ENCODE measurements at regions not wholly inside any gene's neighbourhood (a gene's known extent, or its start where the extent isn't known, plus 50 kb on each side); places are given as distances from the start of the nearest gene placed in this dataset.

DNA sequence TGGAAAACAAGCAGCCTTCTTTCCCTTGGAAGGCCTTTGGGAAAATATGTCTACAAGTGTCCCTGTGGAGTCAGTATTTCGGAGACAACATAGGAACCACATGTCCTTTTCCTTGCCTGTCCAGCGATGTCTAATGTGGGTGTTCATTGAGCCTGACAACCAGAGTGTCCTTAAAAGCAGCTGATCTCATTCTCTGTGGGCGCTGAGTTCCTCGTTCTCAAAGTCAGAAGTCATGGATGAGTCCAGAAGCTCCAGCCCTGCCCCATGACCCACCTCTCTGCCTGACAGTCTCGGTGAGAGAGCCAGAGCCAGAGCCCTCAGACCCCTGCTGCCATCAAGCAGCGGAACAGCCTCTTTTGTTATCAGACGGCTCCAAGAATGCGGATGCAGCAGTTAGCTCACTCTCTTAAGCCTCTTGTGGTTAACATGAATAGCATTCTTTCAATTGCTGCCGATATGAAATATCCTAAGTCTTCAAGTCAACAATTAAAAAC, 329.2 kb downstream of the TGFB2 start:
- Mint-ChIP-seq H3K27ac (no peak overlapping the region), H3K4me3 (no peak overlapping the region), H3K4me1 (peaks cover 27% of the 10 kb centered on the region), H3K27me3 (ENCODE audit: low read depth, poor library complexity) (no peaks in the 10 kb centered on the region), H3K36me3 (ENCODE audit: low read depth) (peaks cover 16% of the 10 kb centered on the region), H3K9me3 (peaks cover 21% of the 10 kb centered on the region)
- TF ChIP-seq, protein P1, sequence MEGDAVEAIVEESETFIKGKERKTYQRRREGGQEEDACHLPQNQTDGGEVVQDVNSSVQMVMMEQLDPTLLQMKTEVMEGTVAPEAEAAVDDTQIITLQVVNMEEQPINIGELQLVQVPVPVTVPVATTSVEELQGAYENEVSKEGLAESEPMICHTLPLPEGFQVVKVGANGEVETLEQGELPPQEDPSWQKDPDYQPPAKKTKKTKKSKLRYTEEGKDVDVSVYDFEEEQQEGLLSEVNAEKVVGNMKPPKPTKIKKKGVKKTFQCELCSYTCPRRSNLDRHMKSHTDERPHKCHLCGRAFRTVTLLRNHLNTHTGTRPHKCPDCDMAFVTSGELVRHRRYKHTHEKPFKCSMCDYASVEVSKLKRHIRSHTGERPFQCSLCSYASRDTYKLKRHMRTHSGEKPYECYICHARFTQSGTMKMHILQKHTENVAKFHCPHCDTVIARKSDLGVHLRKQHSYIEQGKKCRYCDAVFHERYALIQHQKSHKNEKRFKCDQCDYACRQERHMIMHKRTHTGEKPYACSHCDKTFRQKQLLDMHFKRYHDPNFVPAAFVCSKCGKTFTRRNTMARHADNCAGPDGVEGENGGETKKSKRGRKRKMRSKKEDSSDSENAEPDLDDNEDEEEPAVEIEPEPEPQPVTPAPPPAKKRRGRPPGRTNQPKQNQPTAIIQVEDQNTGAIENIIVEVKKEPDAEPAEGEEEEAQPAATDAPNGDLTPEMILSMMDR (IDR thresholded peaks at IDR 0.05), result no peak
- peak; percentile 15 for DNase-seq

DNA sequence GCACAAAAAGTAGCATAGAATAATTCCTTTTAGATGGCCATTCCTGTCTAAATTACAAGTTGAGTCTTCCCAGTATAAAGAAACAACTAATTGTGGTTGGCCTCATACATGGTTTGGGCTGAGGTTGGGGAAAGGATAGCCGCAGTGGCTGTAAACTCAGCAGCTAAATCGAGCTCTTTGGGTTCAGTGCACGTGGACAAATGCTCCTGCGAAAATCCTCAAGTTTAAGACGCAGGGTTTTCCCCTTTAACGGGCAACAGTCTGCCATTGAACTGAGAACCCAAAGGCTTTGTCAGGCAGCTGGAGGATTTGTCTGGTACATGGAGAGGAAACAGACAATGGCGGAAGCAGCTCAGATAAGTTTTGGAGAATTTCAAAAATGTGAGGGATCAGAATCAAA, 331.9 kb downstream of the TGFB2 start:
- Mint-ChIP-seq H3K27ac (no peak overlapping the region), H3K27me3 (ENCODE audit: low read depth, poor library complexity) (no peaks in the 10 kb centered on the region), H3K36me3 (ENCODE audit: low read depth) (no peaks in the 10 kb centered on the region), H3K9me3 (no peaks in the 10 kb centered on the region), H3K4me1 (peaks cover 17% of the 10 kb centered on the region), H3K4me3 (no peak overlapping the region)
- no peak for DNase-seq
- TF ChIP-seq, protein P1 (IDR thresholded peaks at IDR 0.05), result no peak

DNA sequence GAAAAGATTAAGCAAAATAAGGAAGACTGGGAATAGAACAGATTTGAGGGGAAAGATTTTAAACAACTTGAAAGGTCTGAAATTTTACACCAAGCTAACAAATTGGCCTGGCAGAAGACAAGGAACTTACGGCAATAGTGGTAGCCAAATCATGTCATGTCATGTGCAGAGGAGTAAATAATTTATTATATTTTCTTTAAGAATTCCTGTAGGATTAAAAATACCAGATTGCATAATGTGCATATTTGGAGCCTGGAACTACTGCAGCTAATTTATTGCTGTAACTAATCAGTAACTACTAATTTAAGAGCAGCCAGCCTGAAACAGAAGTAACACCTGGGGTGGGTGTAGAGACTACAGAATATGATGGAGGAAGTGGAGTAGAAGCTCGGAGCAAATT, 334.3 kb downstream of the TGFB2 start:
- TF ChIP-seq, protein P1 (IDR thresholded peaks at IDR 0.05), result no peak
- H3K36me3 Mint-ChIP-seq (ENCODE audit: low read depth), result no peaks in the 10 kb centered on the region
- H3K27me3 Mint-ChIP-seq (ENCODE audit: low read depth, poor library complexity), result no peaks in the 10 kb centered on the region
- DNase-seq, result no peak
- peaks cover 8% of the 10 kb centered on the region for H3K4me1 Mint-ChIP-seq
- H3K9me3 Mint-ChIP-seq, result no peaks in the 10 kb centered on the region
- no peak overlapping the region for H3K27ac Mint-ChIP-seq
- no peak overlapping the region for H3K4me3 Mint-ChIP-seq

DNA sequence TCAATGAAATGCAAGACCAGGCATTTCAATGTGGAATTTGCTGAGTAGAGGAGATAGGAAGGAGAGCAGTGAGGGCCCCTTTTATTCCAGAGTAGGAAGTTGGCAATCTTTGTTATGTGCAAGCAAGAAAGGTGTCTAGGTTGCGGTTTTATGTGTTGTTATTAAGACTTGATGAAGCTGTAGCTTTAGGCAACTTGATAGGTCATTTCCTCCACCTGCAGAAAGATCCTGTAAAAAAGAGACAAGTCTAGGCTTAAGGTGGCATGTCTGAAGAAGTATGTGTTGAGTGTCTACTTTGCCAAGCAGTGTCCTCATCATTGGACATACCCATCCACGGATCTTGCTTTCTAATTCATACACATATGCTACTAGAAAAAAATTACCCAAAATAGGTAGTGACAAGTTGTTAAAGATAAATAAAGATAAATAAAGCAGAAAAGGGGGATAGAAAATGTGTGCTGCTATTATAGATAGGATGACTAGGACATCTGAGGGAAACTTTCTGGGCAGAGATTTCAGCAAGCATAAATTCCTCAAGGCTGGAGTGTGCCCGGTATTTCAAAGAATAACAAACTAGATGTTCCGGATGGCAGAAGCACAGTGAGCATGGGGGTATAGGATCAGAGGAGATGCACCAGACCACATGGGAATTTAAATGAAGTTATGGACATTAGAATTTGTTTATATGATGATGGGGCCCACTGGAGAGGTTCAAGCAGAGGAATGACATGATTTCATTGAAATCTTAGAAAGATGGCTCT, 335.0 kb downstream of the TGFB2 start:
- H3K36me3 Mint-ChIP-seq (ENCODE audit: low read depth), result no peaks in the 10 kb centered on the region
- no peak for DNase-seq
- no peak overlapping the region for H3K27ac Mint-ChIP-seq
- no peaks in the 10 kb centered on the region for H3K27me3 Mint-ChIP-seq (ENCODE audit: low read depth, poor library complexity)
- H3K9me3 Mint-ChIP-seq, result no peaks in the 10 kb centered on the region
- TF ChIP-seq, protein P1 (IDR thresholded peaks at IDR 0.05), result no peak
- H3K4me1 Mint-ChIP-seq, result peaks cover 4% of the 10 kb centered on the region
- H3K4me3 Mint-ChIP-seq, result no peak overlapping the region

DNA sequence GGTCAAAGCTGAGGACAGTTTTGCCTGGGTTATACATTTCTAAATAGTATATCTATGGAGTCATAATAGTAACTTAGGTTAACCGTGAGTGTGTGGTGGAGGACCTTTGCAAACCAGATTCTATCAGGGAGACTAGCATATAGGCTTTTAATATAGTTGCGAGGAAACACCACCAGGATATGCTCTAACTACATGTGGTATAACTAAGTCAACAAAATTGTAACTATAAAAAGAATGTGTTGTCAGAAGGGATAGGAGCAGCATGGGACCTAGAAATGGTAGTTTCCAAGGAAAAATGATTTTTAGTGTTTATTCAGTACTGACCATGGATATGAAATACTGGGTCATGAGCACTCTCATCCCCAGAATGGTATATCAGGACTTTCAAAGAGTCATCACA, 338.1 kb downstream of the TGFB2 start:
- no peak for DNase-seq
- peaks cover 4% of the 10 kb centered on the region for H3K9me3 Mint-ChIP-seq
- no peaks in the 10 kb centered on the region for H3K36me3 Mint-ChIP-seq (ENCODE audit: low read depth)
- no peak overlapping the region for H3K27ac Mint-ChIP-seq
- H3K27me3 Mint-ChIP-seq (ENCODE audit: low read depth, poor library complexity), result no peaks in the 10 kb centered on the region
- no peaks in the 10 kb centered on the region for H3K4me1 Mint-ChIP-seq
- TF ChIP-seq, protein P1 (IDR thresholded peaks at IDR 0.05), result no peak
- H3K4me3 Mint-ChIP-seq, result no peak overlapping the region

DNA sequence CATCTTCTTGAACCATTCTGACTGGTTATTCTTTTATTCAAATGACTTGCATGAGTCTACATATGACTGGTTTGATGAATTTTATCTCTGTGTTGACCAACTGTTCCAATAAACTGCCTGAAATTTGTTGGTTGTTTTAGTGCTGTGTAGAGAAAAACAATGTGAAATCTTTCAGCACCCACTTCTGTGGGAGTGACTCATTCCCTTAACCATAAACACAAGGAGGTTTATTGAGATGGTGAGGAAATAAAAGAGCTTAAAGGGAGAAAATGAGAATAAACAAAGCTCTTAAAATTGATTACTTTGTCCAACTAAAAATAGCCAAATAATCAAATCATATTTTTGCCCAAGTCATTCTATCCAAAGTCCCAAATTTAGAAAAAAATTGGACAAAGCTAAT, 341.1 kb downstream of the TGFB2 start:
- TF ChIP-seq, protein P1 (IDR thresholded peaks at IDR 0.05), result no peak
- H3K4me1 Mint-ChIP-seq, result no peaks in the 10 kb centered on the region
- H3K27ac Mint-ChIP-seq, result no peak overlapping the region
- peaks cover 4% of the 10 kb centered on the region for H3K9me3 Mint-ChIP-seq
- no peak overlapping the region for H3K4me3 Mint-ChIP-seq
- H3K36me3 Mint-ChIP-seq (ENCODE audit: low read depth), result no peaks in the 10 kb centered on the region
- H3K27me3 Mint-ChIP-seq (ENCODE audit: low read depth, poor library complexity), result no peaks in the 10 kb centered on the region
- no peak for DNase-seq
